ENCODE measurements at regions not wholly inside any gene's neighbourhood (a gene's known extent, or its start where the extent isn't known, plus 50 kb on each side); places are given as distances from the start of the nearest gene placed in this dataset.
"Not testable (repeated sequence)": the region's sequence is repeated elsewhere in the genome, so short reads cannot be mapped to it uniquely, and the experiment has no call there.

- Histone ChIP-seq H3K27me3 (ENCODE audit: insufficient read depth, low read length) (peaks cover 4% of the 10 kb centered on the region), H3K4me3 (ENCODE audit: low read length) (no peak overlapping the region), H3K9me3 (ENCODE audit: low read depth, low read length) (no peaks in the 10 kb centered on the region), H3K4me1 (ENCODE audit: insufficient read depth, low read length) (no peaks in the 10 kb centered on the region)
Observed at GRCh38 chr10:9311702-9312499, 1257.4 kb downstream of the GATA3 start.

GRCh38 chr10:9315292-9315691, 1260.8 kb downstream of the GATA3 start:
- H3K4me1 ChIP-seq (ENCODE audit: insufficient read depth, low read length): no peaks in the 10 kb centered on the region
- no peaks in the 10 kb centered on the region for H3K9me3 ChIP-seq (ENCODE audit: low read depth, low read length)
- H3K4me3 ChIP-seq (ENCODE audit: low read length): no peak overlapping the region
- H3K27me3 ChIP-seq (ENCODE audit: insufficient read depth, low read length): peaks cover 4% of the 10 kb centered on the region

- H3K27me3 ChIP-seq (ENCODE audit: insufficient read depth, low read length): peaks cover 9% of the 10 kb centered on the region
- H3K4me3 ChIP-seq (ENCODE audit: low read length): no peak overlapping the region
- no peaks in the 10 kb centered on the region for H3K9me3 ChIP-seq (ENCODE audit: low read depth, low read length)
- no peaks in the 10 kb centered on the region for H3K4me1 ChIP-seq (ENCODE audit: insufficient read depth, low read length)
Observed at GRCh38 chr10:9331583-9332008, 1277.1 kb downstream of the GATA3 start.

GRCh38 chr10:9334270-9334669, 1279.8 kb downstream of the GATA3 start:
- H3K4me3 ChIP-seq (ENCODE audit: low read length): no peak overlapping the region
- H3K4me1 ChIP-seq (ENCODE audit: insufficient read depth, low read length): no peaks in the 10 kb centered on the region
- H3K9me3 ChIP-seq (ENCODE audit: low read depth, low read length): no peaks in the 10 kb centered on the region
- H3K27me3 ChIP-seq (ENCODE audit: insufficient read depth, low read length): no peaks in the 10 kb centered on the region

GRCh38 chr10:9339716-9340115, 1285.2 kb downstream of the GATA3 start:
- Histone ChIP-seq H3K4me3 (ENCODE audit: low read length) (no peak overlapping the region), H3K27me3 (ENCODE audit: insufficient read depth, low read length) (no peaks in the 10 kb centered on the region), H3K9me3 (ENCODE audit: low read depth, low read length) (no peaks in the 10 kb centered on the region), H3K4me1 (ENCODE audit: insufficient read depth, low read length) (no peaks in the 10 kb centered on the region)

- H3K27me3 ChIP-seq (ENCODE audit: insufficient read depth, low read length): no peaks in the 10 kb centered on the region
- no peak overlapping the region for H3K4me3 ChIP-seq (ENCODE audit: low read length)
- no peaks in the 10 kb centered on the region for H3K9me3 ChIP-seq (ENCODE audit: low read depth, low read length)
- no peaks in the 10 kb centered on the region for H3K4me1 ChIP-seq (ENCODE audit: insufficient read depth, low read length)
Observed at GRCh38 chr10:9342885-9343570, 1288.5 kb downstream of the GATA3 start.

- not testable (repeated sequence) for H3K9me3 ChIP-seq (ENCODE audit: low read depth, low read length); H3K4me3 ChIP-seq (ENCODE audit: low read length); H3K4me1 ChIP-seq (ENCODE audit: insufficient read depth, low read length); H3K27me3 ChIP-seq (ENCODE audit: insufficient read depth, low read length)
Observed at GRCh38 chr10:9347933-9348332, 1293.4 kb downstream of the GATA3 start.

GRCh38 chr10:9357471-9357870, 1303.0 kb downstream of the GATA3 start:
- H3K4me1 ChIP-seq (ENCODE audit: insufficient read depth, low read length): no peaks in the 10 kb centered on the region
- H3K9me3 ChIP-seq (ENCODE audit: low read depth, low read length): no peaks in the 10 kb centered on the region
- no peak overlapping the region for H3K4me3 ChIP-seq (ENCODE audit: low read length)
- H3K27me3 ChIP-seq (ENCODE audit: insufficient read depth, low read length): no peaks in the 10 kb centered on the region

- H3K4me1 ChIP-seq (ENCODE audit: insufficient read depth, low read length): no peaks in the 10 kb centered on the region
- no peaks in the 10 kb centered on the region for H3K9me3 ChIP-seq (ENCODE audit: low read depth, low read length)
- H3K4me3 ChIP-seq (ENCODE audit: low read length): no peak overlapping the region
- no peaks in the 10 kb centered on the region for H3K27me3 ChIP-seq (ENCODE audit: insufficient read depth, low read length)
Observed at GRCh38 chr10:9362721-9363120, 1308.2 kb downstream of the GATA3 start.

- Histone ChIP-seq H3K4me3 (ENCODE audit: low read length) (no peak overlapping the region), H3K9me3 (ENCODE audit: low read depth, low read length) (no peaks in the 10 kb centered on the region), H3K27me3 (ENCODE audit: insufficient read depth, low read length) (no peaks in the 10 kb centered on the region), H3K4me1 (ENCODE audit: insufficient read depth, low read length) (no peaks in the 10 kb centered on the region)
Observed at GRCh38 chr10:9379183-9379582, 1324.7 kb downstream of the GATA3 start.

- H3K9me3 ChIP-seq (ENCODE audit: low read depth, low read length): no peaks in the 10 kb centered on the region
- no peaks in the 10 kb centered on the region for H3K27me3 ChIP-seq (ENCODE audit: insufficient read depth, low read length)
- no peak overlapping the region for H3K4me3 ChIP-seq (ENCODE audit: low read length)
- no peaks in the 10 kb centered on the region for H3K4me1 ChIP-seq (ENCODE audit: insufficient read depth, low read length)
Observed at GRCh38 chr10:9381733-9382532, 1327.4 kb downstream of the GATA3 start.

GRCh38 chr10:9382533-9382866, 1328.0 kb downstream of the GATA3 start:
- no peaks in the 10 kb centered on the region for H3K9me3 ChIP-seq (ENCODE audit: low read depth, low read length)
- H3K4me3 ChIP-seq (ENCODE audit: low read length): no peak overlapping the region
- H3K4me1 ChIP-seq (ENCODE audit: insufficient read depth, low read length): no peaks in the 10 kb centered on the region
- no peaks in the 10 kb centered on the region for H3K27me3 ChIP-seq (ENCODE audit: insufficient read depth, low read length)

- no peak overlapping the region for H3K4me3 ChIP-seq (ENCODE audit: low read length)
- H3K9me3 ChIP-seq (ENCODE audit: low read depth, low read length): no peaks in the 10 kb centered on the region
- no peaks in the 10 kb centered on the region for H3K4me1 ChIP-seq (ENCODE audit: insufficient read depth, low read length)
- no peaks in the 10 kb centered on the region for H3K27me3 ChIP-seq (ENCODE audit: insufficient read depth, low read length)
Observed at GRCh38 chr10:9390516-9390915, 1336.0 kb downstream of the GATA3 start.

- Histone ChIP-seq H3K9me3 (ENCODE audit: low read depth, low read length) (no peaks in the 10 kb centered on the region), H3K4me1 (ENCODE audit: insufficient read depth, low read length) (no peaks in the 10 kb centered on the region), H3K27me3 (ENCODE audit: insufficient read depth, low read length) (no peaks in the 10 kb centered on the region), H3K4me3 (ENCODE audit: low read length) (no peak overlapping the region)
Observed at GRCh38 chr10:9399275-9399983, 1344.9 kb downstream of the GATA3 start.

- H3K4me3 ChIP-seq (ENCODE audit: low read length); H3K9me3 ChIP-seq (ENCODE audit: low read depth, low read length); H3K4me1 ChIP-seq (ENCODE audit: insufficient read depth, low read length); H3K27me3 ChIP-seq (ENCODE audit: insufficient read depth, low read length): not testable (repeated sequence)
Observed at GRCh38 chr10:9402067-9402466, 1347.6 kb downstream of the GATA3 start.

Data from mononuclear cell (primary cell).